ENCODE measurements at regions not wholly inside any gene's neighbourhood (a gene's known extent, or its start where the extent isn't known, plus 50 kb on each side); places are given as distances from the start of the nearest gene placed in this dataset.

DNA sequence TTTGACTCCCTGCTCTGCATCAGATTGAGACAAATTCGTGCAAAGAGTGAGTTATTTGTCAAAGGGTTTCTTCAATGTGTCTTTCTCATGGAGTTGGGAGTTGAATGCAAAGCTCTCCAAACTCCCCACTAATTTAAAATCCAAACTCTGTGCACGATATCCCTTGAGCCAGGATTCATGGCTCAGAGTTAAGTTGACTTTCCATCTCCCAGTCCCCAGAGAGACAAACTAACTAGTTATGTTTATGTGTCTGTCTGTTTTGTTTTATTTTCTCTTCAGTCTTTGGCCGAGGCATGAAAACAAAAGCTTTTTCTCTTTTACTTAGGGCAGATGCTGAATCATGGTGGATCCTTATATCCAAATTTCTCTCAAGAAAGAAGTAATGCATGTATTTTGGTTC is 570.0 kb upstream of the CDH5 start:
- H3K27me3 ChIP-seq (ENCODE audit: control insufficient read depth, low read length), result no peaks in the 10 kb centered on the region
- no peaks in the 10 kb centered on the region for H3K36me3 ChIP-seq (ENCODE audit: control insufficient read depth, low read length)
- H3F3A ChIP-seq (ENCODE audit: control insufficient read depth, insufficient read depth), result no peaks in the 10 kb centered on the region
- H3K9me2 ChIP-seq (replicated peaks; ENCODE audit: control insufficient read depth, low read length), result no peaks in the 10 kb centered on the region
- no peaks in the 10 kb centered on the region for H3K9me3 ChIP-seq (ENCODE audit: control insufficient read depth, insufficient read depth, low read length)
- TF ChIP-seq, protein P1, sequence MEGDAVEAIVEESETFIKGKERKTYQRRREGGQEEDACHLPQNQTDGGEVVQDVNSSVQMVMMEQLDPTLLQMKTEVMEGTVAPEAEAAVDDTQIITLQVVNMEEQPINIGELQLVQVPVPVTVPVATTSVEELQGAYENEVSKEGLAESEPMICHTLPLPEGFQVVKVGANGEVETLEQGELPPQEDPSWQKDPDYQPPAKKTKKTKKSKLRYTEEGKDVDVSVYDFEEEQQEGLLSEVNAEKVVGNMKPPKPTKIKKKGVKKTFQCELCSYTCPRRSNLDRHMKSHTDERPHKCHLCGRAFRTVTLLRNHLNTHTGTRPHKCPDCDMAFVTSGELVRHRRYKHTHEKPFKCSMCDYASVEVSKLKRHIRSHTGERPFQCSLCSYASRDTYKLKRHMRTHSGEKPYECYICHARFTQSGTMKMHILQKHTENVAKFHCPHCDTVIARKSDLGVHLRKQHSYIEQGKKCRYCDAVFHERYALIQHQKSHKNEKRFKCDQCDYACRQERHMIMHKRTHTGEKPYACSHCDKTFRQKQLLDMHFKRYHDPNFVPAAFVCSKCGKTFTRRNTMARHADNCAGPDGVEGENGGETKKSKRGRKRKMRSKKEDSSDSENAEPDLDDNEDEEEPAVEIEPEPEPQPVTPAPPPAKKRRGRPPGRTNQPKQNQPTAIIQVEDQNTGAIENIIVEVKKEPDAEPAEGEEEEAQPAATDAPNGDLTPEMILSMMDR (IDR thresholded peaks at IDR 0.05; ENCODE audit: low read depth, low read length, poor library complexity, severe bottlenecking), result no peak
- no peak for TF ChIP-seq EZH2phosphoT487 (IDR thresholded peaks at IDR 0.05; ENCODE audit: borderline replicate concordance, low read length)
- H3K79me2 ChIP-seq (ENCODE audit: control insufficient read depth, low read length), result no peaks in the 10 kb centered on the region
- no peaks in the 10 kb centered on the region for H3K4me1 ChIP-seq (ENCODE audit: control insufficient read depth, low read length)
- no peak overlapping the region for H3K27ac ChIP-seq (ENCODE audit: low read depth, low read length)
- no peaks in the 10 kb centered on the region for H4K20me1 ChIP-seq (ENCODE audit: control insufficient read depth, insufficient read depth, low read depth, low read length)
- H3K4me2 ChIP-seq (ENCODE audit: low read length), result no peak overlapping the region
- H3K4me3 ChIP-seq (ENCODE audit: low read length), result no peak overlapping the region

DNA sequence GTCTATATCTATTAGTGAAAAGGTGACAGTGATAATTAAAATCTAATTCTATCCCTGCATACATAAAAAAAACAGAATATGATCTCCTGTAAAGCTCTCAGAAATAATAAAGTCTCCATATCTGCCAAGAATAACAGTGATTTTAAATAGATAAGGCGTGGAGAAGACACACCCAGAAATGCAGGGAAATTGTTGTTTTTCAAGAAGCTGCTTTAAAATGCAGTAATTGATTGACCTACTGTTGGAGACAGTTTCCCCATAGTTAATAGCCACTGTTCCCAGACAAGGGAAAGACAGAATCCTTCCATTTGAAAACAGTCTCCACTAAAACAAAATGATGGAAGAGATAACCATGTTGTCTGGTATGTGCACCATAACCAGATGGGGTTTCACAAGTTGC is 571.5 kb upstream of the CDH5 start:
- no peak for TF ChIP-seq EZH2phosphoT487 (IDR thresholded peaks at IDR 0.05; ENCODE audit: borderline replicate concordance, low read length)
- TF ChIP-seq, protein P1 (IDR thresholded peaks at IDR 0.05; ENCODE audit: low read depth, low read length, poor library complexity, severe bottlenecking), result no peak
- no peak overlapping the region for H3K4me3 ChIP-seq (ENCODE audit: low read length)

DNA sequence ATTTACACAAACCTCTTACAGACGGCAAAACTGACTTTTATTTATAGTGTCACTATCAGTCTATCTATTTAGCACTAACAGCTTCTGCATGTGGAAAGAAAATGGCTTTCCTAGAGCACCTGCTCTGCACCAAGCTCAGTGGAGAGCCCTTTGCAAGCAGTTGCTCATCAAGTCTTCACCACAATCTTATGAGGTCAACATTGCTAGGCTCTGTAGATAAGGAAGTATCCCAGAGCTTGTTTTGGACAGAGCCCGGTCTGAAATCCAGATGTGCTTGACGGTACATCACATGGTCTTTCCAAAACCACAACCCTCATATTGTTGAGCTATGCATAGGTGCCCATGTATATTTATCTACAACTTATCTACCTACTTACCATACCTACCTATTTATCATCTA is 572.7 kb upstream of the CDH5 start:
- Histone ChIP-seq H3K79me2 (ENCODE audit: control insufficient read depth, low read length) (no peaks in the 10 kb centered on the region), H3K9me3 (ENCODE audit: control insufficient read depth, insufficient read depth, low read length) (no peaks in the 10 kb centered on the region), H3K27ac (ENCODE audit: low read depth, low read length) (no peak overlapping the region), H3K36me3 (ENCODE audit: control insufficient read depth, low read length) (no peaks in the 10 kb centered on the region), H3K9me2 (replicated peaks; ENCODE audit: control insufficient read depth, low read length) (no peaks in the 10 kb centered on the region), H3K27me3 (ENCODE audit: control insufficient read depth, low read length) (no peaks in the 10 kb centered on the region), H4K20me1 (ENCODE audit: control insufficient read depth, insufficient read depth, low read depth, low read length) (no peaks in the 10 kb centered on the region), H3K4me3 (ENCODE audit: low read length) (no peak overlapping the region), H3K4me1 (ENCODE audit: control insufficient read depth, low read length) (no peaks in the 10 kb centered on the region), H3F3A (ENCODE audit: control insufficient read depth, insufficient read depth) (no peaks in the 10 kb centered on the region), H3K4me2 (ENCODE audit: low read length) (no peak overlapping the region)
- TF ChIP-seq, protein P1 (IDR thresholded peaks at IDR 0.05; ENCODE audit: low read depth, low read length, poor library complexity, severe bottlenecking), result no peak
- TF ChIP-seq EZH2phosphoT487 (IDR thresholded peaks at IDR 0.05; ENCODE audit: borderline replicate concordance, low read length), result no peak

More for the DNA sequence above, 571.5 kb upstream of the CDH5 start:
- H3F3A ChIP-seq (ENCODE audit: control insufficient read depth, insufficient read depth), result no peaks in the 10 kb centered on the region
- no peaks in the 10 kb centered on the region for H4K20me1 ChIP-seq (ENCODE audit: control insufficient read depth, insufficient read depth, low read depth, low read length)
- no peaks in the 10 kb centered on the region for H3K36me3 ChIP-seq (ENCODE audit: control insufficient read depth, low read length)
- no peaks in the 10 kb centered on the region for H3K9me2 ChIP-seq (replicated peaks; ENCODE audit: control insufficient read depth, low read length)
- H3K79me2 ChIP-seq (ENCODE audit: control insufficient read depth, low read length), result no peaks in the 10 kb centered on the region
- no peak overlapping the region for H3K27ac ChIP-seq (ENCODE audit: low read depth, low read length)
- H3K4me1 ChIP-seq (ENCODE audit: control insufficient read depth, low read length), result no peaks in the 10 kb centered on the region
- no peak overlapping the region for H3K4me2 ChIP-seq (ENCODE audit: low read length)
- H3K9me3 ChIP-seq (ENCODE audit: control insufficient read depth, insufficient read depth, low read length), result no peaks in the 10 kb centered on the region
- no peaks in the 10 kb centered on the region for H3K27me3 ChIP-seq (ENCODE audit: control insufficient read depth, low read length)

DNA sequence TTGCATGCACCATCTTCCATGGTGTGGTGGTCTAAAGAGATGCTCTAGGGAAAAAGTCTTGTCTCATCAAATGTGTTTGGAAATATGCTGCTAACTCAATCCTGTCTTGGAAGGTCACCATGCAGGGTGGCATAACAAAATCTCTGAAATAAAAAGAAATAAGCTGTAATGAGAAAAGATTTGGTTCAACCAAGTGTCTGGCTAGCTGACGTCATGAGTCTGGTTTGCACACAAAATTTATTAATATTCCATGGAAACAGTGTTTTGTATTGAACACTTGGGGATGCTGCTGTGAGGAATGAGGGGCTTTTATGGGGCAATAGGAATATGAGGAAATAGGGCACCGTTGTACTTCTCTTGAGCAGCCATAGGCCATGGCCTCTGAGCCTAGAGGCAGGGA is 575.7 kb upstream of the CDH5 start:
- no peak for TF ChIP-seq EZH2phosphoT487 (IDR thresholded peaks at IDR 0.05; ENCODE audit: borderline replicate concordance, low read length)
- TF ChIP-seq, protein P1 (IDR thresholded peaks at IDR 0.05; ENCODE audit: low read depth, low read length, poor library complexity, severe bottlenecking), result no peak
- Histone ChIP-seq H3K4me2 (ENCODE audit: low read length) (no peak overlapping the region), H3F3A (ENCODE audit: control insufficient read depth, insufficient read depth) (no peaks in the 10 kb centered on the region), H3K9me2 (replicated peaks; ENCODE audit: control insufficient read depth, low read length) (no peaks in the 10 kb centered on the region), H3K79me2 (ENCODE audit: control insufficient read depth, low read length) (no peaks in the 10 kb centered on the region), H3K4me1 (ENCODE audit: control insufficient read depth, low read length) (no peaks in the 10 kb centered on the region), H3K9me3 (ENCODE audit: control insufficient read depth, insufficient read depth, low read length) (no peaks in the 10 kb centered on the region), H3K4me3 (ENCODE audit: low read length) (no peak overlapping the region), H4K20me1 (ENCODE audit: control insufficient read depth, insufficient read depth, low read depth, low read length) (no peaks in the 10 kb centered on the region), H3K36me3 (ENCODE audit: control insufficient read depth, low read length) (no peaks in the 10 kb centered on the region), H3K27me3 (ENCODE audit: control insufficient read depth, low read length) (no peaks in the 10 kb centered on the region), H3K27ac (ENCODE audit: low read depth, low read length) (no peak overlapping the region)

All from DOHH2 (cell line).